ENCODE measurements at regions not wholly inside any gene's neighbourhood (a gene's known extent, or its start where the extent isn't known, plus 50 kb on each side); places are given as distances from the start of the nearest gene placed in this dataset.

- TF ChIP-seq CTCF (IDR thresholded peaks at IDR 0.05), result no peak
- no peak for TF ChIP-seq EZH2phosphoT487 (IDR thresholded peaks at IDR 0.05)
Measured at GRCh38 chr6:139939189-139939979, 564.9 kb upstream of the CITED2 start.
